ENCODE measurements at regions not wholly inside any gene's neighbourhood (a gene's known extent, or its start where the extent isn't known, plus 50 kb on each side); places are given as distances from the start of the nearest gene placed in this dataset.

DNA sequence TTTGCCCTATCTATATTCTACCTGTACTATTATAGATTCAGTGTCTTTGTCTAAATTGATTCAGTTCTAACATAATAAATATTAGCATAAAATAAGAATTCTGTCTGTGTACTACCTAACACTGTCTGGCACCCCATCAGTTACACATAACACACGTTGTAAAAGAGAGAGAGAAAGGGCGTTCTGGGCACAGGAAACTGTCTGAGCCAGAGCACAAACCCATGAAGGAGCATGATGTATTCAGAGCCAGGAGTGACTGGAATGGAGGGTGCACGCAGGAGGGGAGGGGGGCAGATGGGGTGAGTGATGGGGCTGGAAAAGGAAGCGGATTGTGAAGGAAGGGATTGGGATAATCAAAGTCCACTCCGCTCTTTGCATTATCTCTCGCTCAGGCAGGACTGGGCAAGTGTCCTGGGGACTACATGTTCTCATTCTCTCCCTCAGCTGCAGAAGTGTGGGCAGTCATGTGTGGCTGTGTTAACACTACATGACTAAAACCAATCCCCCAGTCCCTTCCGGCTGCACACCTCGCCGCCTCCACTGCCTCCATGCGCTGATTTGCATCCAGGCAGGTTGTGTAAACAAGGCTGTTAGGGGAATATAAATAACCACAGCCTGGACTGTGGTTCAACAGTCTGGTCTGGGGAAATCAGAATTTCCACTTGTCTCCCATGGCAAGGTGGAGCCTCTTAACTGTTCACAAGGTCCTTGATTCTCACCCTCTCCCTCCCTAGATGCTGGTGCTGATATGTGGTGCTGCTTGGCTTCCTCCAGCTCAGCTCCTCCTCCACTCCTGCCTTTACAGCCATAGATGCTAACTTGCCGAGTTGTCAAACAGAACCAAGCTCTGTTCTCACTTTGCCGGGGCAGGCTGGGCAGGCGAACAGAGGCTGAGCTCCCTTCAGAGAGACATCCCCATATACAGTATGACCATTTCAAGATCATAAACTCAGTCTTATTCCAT, 367.5 kb upstream of the BRINP1 start:
- no peak overlapping the region for H2BK5ac ChIP-seq (ENCODE audit: low read depth, low read length, poor library complexity, severe bottlenecking)
- H4K91ac ChIP-seq (ENCODE audit: low read length): no peak overlapping the region
- H3K4ac ChIP-seq (ENCODE audit: low read depth in 1 of 2, low read length in 2 of 2): no peak overlapping the region
- DNase-seq: no peak
- H2BK12ac ChIP-seq (ENCODE audit: low read length in 2 of 2): no peak overlapping the region
- no peak overlapping the region for H4K8ac ChIP-seq (ENCODE audit: low read length)
- H3K4me1 ChIP-seq (ENCODE audit: control insufficient read depth, insufficient read depth, low read depth, low read length): no peaks in the 10 kb centered on the region
- no peaks in the 10 kb centered on the region for H3K36me3 ChIP-seq (ENCODE audit: control insufficient read depth in 1 of 2, insufficient read depth in 2 of 2, low read depth in 1 of 2, low read length in 2 of 2)
- no peak overlapping the region for H2AFZ ChIP-seq (ENCODE audit: low read depth, low read length)
- H2AK5ac ChIP-seq (ENCODE audit: low read length, severe bottlenecking): no peak overlapping the region
- no peaks in the 10 kb centered on the region for H3K79me1 ChIP-seq (replicated peaks; ENCODE audit: low read length, poor library complexity, severe bottlenecking)
- no peaks in the 10 kb centered on the region for H3K9me3 ChIP-seq (ENCODE audit: control insufficient read depth, low read length)
- H2BK15ac ChIP-seq (ENCODE audit: low read depth, poor library complexity, severe bottlenecking): no peak overlapping the region
- H3K23ac ChIP-seq (ENCODE audit: low read length in 2 of 2): no peak overlapping the region
- 73% methylated on average over 13 of the region's 13 CpGs for WGBS
- H3K4me2 ChIP-seq (ENCODE audit: low read length, poor library complexity, severe bottlenecking): no peak overlapping the region
- H3K18ac ChIP-seq (ENCODE audit: low read depth in 1 of 2, low read length in 2 of 2): no peak overlapping the region
- H3K9ac ChIP-seq (ENCODE audit: low read length): no peak overlapping the region
- no peaks in the 10 kb centered on the region for H3K27me3 ChIP-seq (ENCODE audit: control insufficient read depth in 1 of 2, insufficient read depth in 1 of 2, low read length in 2 of 2)
- no peak overlapping the region for H3K27ac ChIP-seq (ENCODE audit: low read length, poor library complexity, severe bottlenecking)
- no peak overlapping the region for H3K14ac ChIP-seq (ENCODE audit: low read length in 2 of 2)
- H2BK120ac ChIP-seq (ENCODE audit: low read depth, low read length): no peak overlapping the region
- no peak overlapping the region for H3K4me3 ChIP-seq (ENCODE audit: insufficient read depth in 1 of 2, low read depth in 1 of 2, low read length in 2 of 2)

GRCh38 chr9:119727988-119728387, 358.8 kb upstream of the BRINP1 start:
- no peak overlapping the region for H2BK12ac ChIP-seq (ENCODE audit: low read length in 2 of 2)
- H3K4me1 ChIP-seq (ENCODE audit: control insufficient read depth, insufficient read depth, low read depth, low read length): no peaks in the 10 kb centered on the region
- no peak overlapping the region for H3K4me3 ChIP-seq (ENCODE audit: insufficient read depth in 1 of 2, low read depth in 1 of 2, low read length in 2 of 2)
- no peaks in the 10 kb centered on the region for H3K36me3 ChIP-seq (ENCODE audit: control insufficient read depth in 1 of 2, insufficient read depth in 2 of 2, low read depth in 1 of 2, low read length in 2 of 2)
- H4K8ac ChIP-seq (ENCODE audit: low read length): no peak overlapping the region
- H3K79me1 ChIP-seq (replicated peaks; ENCODE audit: low read length, poor library complexity, severe bottlenecking): no peaks in the 10 kb centered on the region
- no peak overlapping the region for H3K27ac ChIP-seq (ENCODE audit: low read length, poor library complexity, severe bottlenecking)
- H3K4ac ChIP-seq (ENCODE audit: low read depth in 1 of 2, low read length in 2 of 2): no peak overlapping the region
- no peak overlapping the region for H4K91ac ChIP-seq (ENCODE audit: low read length)
- no peak overlapping the region for H3K23ac ChIP-seq (ENCODE audit: low read length in 2 of 2)
- 71% methylated on average over 5 of the region's 5 CpGs for WGBS
- H2BK15ac ChIP-seq (ENCODE audit: low read depth, poor library complexity, severe bottlenecking): no peak overlapping the region
- no peak overlapping the region for H3K18ac ChIP-seq (ENCODE audit: low read depth in 1 of 2, low read length in 2 of 2)
- H2BK5ac ChIP-seq (ENCODE audit: low read depth, low read length, poor library complexity, severe bottlenecking): no peak overlapping the region
- H2BK120ac ChIP-seq (ENCODE audit: low read depth, low read length): no peak overlapping the region
- DNase-seq: no peak
- H2AK5ac ChIP-seq (ENCODE audit: low read length, severe bottlenecking): no peak overlapping the region
- H3K4me2 ChIP-seq (ENCODE audit: low read length, poor library complexity, severe bottlenecking): no peak overlapping the region
- H3K27me3 ChIP-seq (ENCODE audit: control insufficient read depth in 1 of 2, insufficient read depth in 1 of 2, low read length in 2 of 2): no peaks in the 10 kb centered on the region
- H3K9ac ChIP-seq (ENCODE audit: low read length): no peak overlapping the region
- no peak overlapping the region for H3K14ac ChIP-seq (ENCODE audit: low read length in 2 of 2)
- no peaks in the 10 kb centered on the region for H3K9me3 ChIP-seq (ENCODE audit: control insufficient read depth, low read length)
- no peak overlapping the region for H2AFZ ChIP-seq (ENCODE audit: low read depth, low read length)

DNA sequence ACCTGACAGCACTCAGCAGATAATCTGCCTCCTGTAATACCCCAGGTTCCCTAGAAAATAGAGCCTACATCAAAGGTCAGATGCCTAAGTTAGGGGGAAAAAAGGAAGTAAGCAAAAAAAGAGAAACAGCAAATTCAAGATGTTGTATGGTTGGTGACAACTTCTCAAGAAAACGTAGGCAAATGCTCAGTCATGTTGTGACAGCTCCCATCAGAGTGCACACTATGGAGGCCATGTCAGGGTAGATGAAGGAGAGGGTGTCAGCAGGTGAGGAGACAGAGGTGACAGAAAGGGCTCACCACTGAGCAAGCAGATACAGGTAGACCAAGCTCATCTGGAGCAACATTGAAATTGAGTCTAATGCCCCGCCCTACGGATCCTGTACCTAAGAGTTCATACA, 356.8 kb upstream of the BRINP1 start:
- Histone ChIP-seq H3K4me1 (ENCODE audit: control insufficient read depth, insufficient read depth, low read depth, low read length) (no peaks in the 10 kb centered on the region), H3K9ac (ENCODE audit: low read length) (no peak overlapping the region), H2AFZ (ENCODE audit: low read depth, low read length) (no peak overlapping the region), H4K8ac (ENCODE audit: low read length) (no peak overlapping the region), H4K91ac (ENCODE audit: low read length) (no peak overlapping the region), H2BK12ac (ENCODE audit: low read length in 2 of 2) (no peak overlapping the region), H2BK15ac (ENCODE audit: low read depth, poor library complexity, severe bottlenecking) (no peak overlapping the region), H2AK5ac (ENCODE audit: low read length, severe bottlenecking) (no peak overlapping the region), H3K4me3 (ENCODE audit: insufficient read depth in 1 of 2, low read depth in 1 of 2, low read length in 2 of 2) (no peak overlapping the region), H3K4me2 (ENCODE audit: low read length, poor library complexity, severe bottlenecking) (no peak overlapping the region), H3K79me1 (replicated peaks; ENCODE audit: low read length, poor library complexity, severe bottlenecking) (no peaks in the 10 kb centered on the region), H3K36me3 (ENCODE audit: control insufficient read depth in 1 of 2, insufficient read depth in 2 of 2, low read depth in 1 of 2, low read length in 2 of 2) (no peaks in the 10 kb centered on the region), H3K4ac (ENCODE audit: low read depth in 1 of 2, low read length in 2 of 2) (no peak overlapping the region), H3K23ac (ENCODE audit: low read length in 2 of 2) (no peak overlapping the region), H2BK5ac (ENCODE audit: low read depth, low read length, poor library complexity, severe bottlenecking) (no peak overlapping the region), H3K27me3 (ENCODE audit: control insufficient read depth in 1 of 2, insufficient read depth in 1 of 2, low read length in 2 of 2) (no peaks in the 10 kb centered on the region), H3K14ac (ENCODE audit: low read length in 2 of 2) (no peak overlapping the region), H2BK120ac (ENCODE audit: low read depth, low read length) (no peak overlapping the region), H3K9me3 (ENCODE audit: control insufficient read depth, low read length) (no peaks in the 10 kb centered on the region), H3K18ac (ENCODE audit: low read depth in 1 of 2, low read length in 2 of 2) (no peak overlapping the region), H3K27ac (ENCODE audit: low read length, poor library complexity, severe bottlenecking) (no peak overlapping the region)
- WGBS: 77% methylated on average over 3 of the region's 3 CpGs
- DNase-seq: no peak

DNA sequence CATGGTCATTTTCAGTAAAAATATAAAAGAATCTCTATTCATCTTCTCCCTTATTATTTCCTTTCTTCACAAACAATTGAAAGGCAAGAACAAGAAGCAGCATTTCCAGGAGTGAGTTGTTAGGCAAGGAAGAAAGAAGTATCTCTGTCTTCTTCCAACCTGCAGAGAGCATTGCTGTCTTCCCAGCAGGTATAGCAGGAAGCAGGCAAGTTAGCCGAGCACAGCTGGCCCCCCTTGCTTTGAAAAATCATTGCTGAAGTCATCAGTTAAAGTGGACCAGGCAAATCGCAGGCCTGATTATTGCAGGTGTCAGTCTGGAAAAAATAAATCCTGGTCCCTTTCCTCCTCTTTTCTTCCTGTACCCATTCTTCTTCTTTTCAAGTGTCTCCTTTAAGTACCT, 353.1 kb upstream of the BRINP1 start:
- H3K23ac ChIP-seq (ENCODE audit: low read length in 2 of 2): no peak overlapping the region
- no peak overlapping the region for H3K4me3 ChIP-seq (ENCODE audit: insufficient read depth in 1 of 2, low read depth in 1 of 2, low read length in 2 of 2)
- H3K27ac ChIP-seq (ENCODE audit: low read length, poor library complexity, severe bottlenecking): no peak overlapping the region
- H2AK5ac ChIP-seq (ENCODE audit: low read length, severe bottlenecking): no peak overlapping the region
- H3K4ac ChIP-seq (ENCODE audit: low read depth in 1 of 2, low read length in 2 of 2): no peak overlapping the region
- no peaks in the 10 kb centered on the region for H3K79me1 ChIP-seq (replicated peaks; ENCODE audit: low read length, poor library complexity, severe bottlenecking)
- no peak overlapping the region for H3K4me2 ChIP-seq (ENCODE audit: low read length, poor library complexity, severe bottlenecking)
- H3K9ac ChIP-seq (ENCODE audit: low read length): no peak overlapping the region
- no peak for DNase-seq
- H3K4me1 ChIP-seq (ENCODE audit: control insufficient read depth, insufficient read depth, low read depth, low read length): no peaks in the 10 kb centered on the region
- no peaks in the 10 kb centered on the region for H3K27me3 ChIP-seq (ENCODE audit: control insufficient read depth in 1 of 2, insufficient read depth in 1 of 2, low read length in 2 of 2)
- H4K8ac ChIP-seq (ENCODE audit: low read length): no peak overlapping the region
- H2BK12ac ChIP-seq (ENCODE audit: low read length in 2 of 2): no peak overlapping the region
- H2BK120ac ChIP-seq (ENCODE audit: low read depth, low read length): no peak overlapping the region
- no peak overlapping the region for H2AFZ ChIP-seq (ENCODE audit: low read depth, low read length)
- no peaks in the 10 kb centered on the region for H3K36me3 ChIP-seq (ENCODE audit: control insufficient read depth in 1 of 2, insufficient read depth in 2 of 2, low read depth in 1 of 2, low read length in 2 of 2)
- 47% methylated on average over 2 of the region's 2 CpGs for WGBS
- H2BK15ac ChIP-seq (ENCODE audit: low read depth, poor library complexity, severe bottlenecking): no peak overlapping the region
- no peak overlapping the region for H3K14ac ChIP-seq (ENCODE audit: low read length in 2 of 2)
- no peak overlapping the region for H4K91ac ChIP-seq (ENCODE audit: low read length)
- H2BK5ac ChIP-seq (ENCODE audit: low read depth, low read length, poor library complexity, severe bottlenecking): no peak overlapping the region
- H3K18ac ChIP-seq (ENCODE audit: low read depth in 1 of 2, low read length in 2 of 2): no peak overlapping the region
- H3K9me3 ChIP-seq (ENCODE audit: control insufficient read depth, low read length): no peaks in the 10 kb centered on the region

Data from mesenchymal stem cell (in vitro differentiated cells and primary cell).